Peyer's patch (tissue), 4 donors: ENCODE measurements at regions not wholly inside any gene's neighbourhood (a gene's known extent, or its start where the extent isn't known, plus 50 kb on each side); places are given as distances from the start of the nearest gene placed in this dataset.

ENCODE experiments used
- CTCF ChIP-seq, 6 experiments: fragments of 450-650 bp in 4 of 6; fragments of 200-600 bp in 2 of 6; sonication (generic) in 1 of 6; IDR thresholded peaks; one replicate each; pipeline ENCODE4 v1.5.1; 2017 to 2019; ENCODE audit warnings: antibody characterized with exemption in 6 of 6, mild to moderate bottlenecking in 3 of 6, moderate library complexity in 1 of 6
- POLR2A ChIP-seq, 2 donors: fragments of 450-650 bp; IDR thresholded peaks; one replicate each; pipeline ENCODE4 v1.5.1; 2017; ENCODE audit warnings: antibody characterized with exemption in 2 of 2, mild to moderate bottlenecking in 2 of 2, moderate library complexity in 2 of 2

DNA sequence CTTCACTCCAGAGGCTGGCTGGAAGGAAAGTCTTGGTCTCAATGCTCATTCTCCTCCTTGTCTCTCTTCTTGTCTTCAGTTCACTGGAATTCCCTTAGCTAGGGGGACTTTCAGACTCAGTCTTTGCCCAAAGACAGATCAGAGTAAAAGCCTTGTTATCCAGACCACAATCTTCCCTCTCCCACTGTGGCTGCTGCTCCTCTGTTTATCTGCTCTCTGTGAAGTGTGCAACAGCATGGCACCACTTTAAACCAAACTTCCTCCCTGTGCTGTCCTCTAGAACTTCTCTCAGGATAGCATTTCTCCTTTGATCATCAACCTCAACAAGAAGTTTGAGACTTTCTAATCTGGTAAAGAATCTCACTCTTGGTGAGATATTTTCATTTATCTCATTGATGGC, 530.1 kb upstream of the SLIT2 start:
- no peak for TF ChIP-seq CTCF (IDR thresholded peaks at IDR 0.05)
- TF ChIP-seq POLR2A (IDR thresholded peaks at IDR 0.05) = no peak
